GM18951 (cell line): ENCODE measurements at regions not wholly inside any gene's neighbourhood (a gene's known extent, or its start where the extent isn't known, plus 50 kb on each side); places are given as distances from the start of the nearest gene placed in this dataset.
"Not testable (repeated sequence)": the region's sequence is repeated elsewhere in the genome, so short reads cannot be mapped to it uniquely, and the experiment has no call there.

Experiments used
- POLR2A ChIP-seq: IDR thresholded peaks from 4 replicates; pipeline ENCODE4 v1.6.1; 2011; ENCODE audit warnings: mild to moderate bottlenecking; ENCODE audit not compliant: insufficient read length, insufficient read depth; ENCODE audit errors: extremely low read depth
- in situ Hi-C: fragments of 300-500 bp; cut with MboI; formaldehyde crosslinking; loops from one replicate; pipeline ENCODE4 v1.12.0; 2022; ENCODE audit warnings: low sequenced_read_pairs, mixed read lengths, inconsistent platforms; ENCODE audit not compliant: unreplicated experiment

DNA sequence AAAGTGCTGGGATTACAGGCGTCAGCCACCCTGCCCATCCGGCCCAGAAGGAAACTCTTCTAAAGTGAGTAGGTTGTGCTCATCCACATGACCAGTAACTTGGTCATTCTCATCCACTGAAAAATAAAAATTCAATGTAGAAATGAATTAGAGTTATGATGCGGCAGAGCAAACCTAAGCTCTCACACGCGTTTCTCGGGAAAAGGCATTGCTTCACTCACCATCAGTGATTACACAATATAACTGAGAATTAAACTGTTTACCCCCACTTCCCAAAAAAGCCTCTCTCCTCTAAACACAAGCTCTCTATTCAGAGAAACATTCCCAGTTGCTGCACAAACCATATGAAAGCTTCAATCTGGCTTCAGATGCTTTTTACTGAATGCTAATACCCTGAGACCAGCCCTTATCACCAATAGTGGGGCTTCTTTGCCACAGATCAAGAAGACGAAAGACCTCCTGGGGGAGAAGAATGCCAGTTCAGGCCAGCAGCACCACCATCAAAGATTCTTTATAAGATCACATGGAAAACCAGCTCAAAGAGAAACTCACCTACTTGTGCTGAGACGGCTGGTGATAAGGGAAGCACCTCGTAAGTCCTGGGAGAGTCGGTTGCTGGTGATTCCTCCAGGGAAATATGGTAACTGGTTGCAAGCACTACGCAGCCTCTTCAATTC is 121.5 kb upstream of the SFSWAP start:
- in situ Hi-C loops: no loop called here

DNA sequence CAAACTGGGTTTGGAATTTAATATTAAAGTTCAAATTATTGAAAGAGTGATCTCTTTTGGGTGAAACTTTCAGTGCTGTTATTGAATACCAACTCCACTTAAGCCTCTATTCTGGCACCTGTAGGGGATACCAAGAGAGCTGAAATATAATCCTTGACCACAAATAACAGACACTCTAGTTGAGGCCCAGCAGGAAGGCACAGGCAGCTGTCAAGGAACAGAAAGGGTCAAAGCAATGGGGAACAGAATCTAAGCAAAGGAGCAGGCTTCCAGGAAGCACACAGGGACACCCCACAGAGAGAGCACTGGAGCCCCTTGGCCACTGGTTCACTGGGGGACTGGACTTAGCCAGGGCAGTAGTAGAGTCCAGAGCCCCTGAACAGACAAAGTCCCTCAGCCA is 120.9 kb upstream of the SFSWAP start:
- in situ Hi-C loops: no loop called here
- no peak for TF ChIP-seq POLR2A

More for the DNA sequence above, 121.5 kb upstream of the SFSWAP start:
- TF ChIP-seq POLR2A: no peak

DNA sequence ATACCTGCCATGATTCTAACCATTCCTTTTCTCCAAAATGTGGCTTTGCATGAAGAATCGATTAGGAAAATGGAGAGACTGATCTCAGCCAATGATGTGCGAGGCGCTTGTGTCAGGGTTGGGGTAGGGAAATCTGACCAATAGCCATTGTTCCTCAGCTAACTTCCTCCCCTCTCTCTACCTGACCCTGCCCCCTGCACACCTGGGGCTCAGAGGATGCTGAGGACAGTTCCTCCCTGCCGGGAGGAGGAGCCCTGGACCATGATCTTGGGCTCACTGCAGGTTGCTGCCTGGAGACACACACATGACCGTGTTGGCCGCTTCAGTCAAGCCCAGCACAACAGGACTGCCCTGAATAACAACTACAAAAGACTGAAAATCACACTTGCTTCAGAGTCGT is 119.8 kb upstream of the SFSWAP start:
- TF ChIP-seq POLR2A: no peak

DNA sequence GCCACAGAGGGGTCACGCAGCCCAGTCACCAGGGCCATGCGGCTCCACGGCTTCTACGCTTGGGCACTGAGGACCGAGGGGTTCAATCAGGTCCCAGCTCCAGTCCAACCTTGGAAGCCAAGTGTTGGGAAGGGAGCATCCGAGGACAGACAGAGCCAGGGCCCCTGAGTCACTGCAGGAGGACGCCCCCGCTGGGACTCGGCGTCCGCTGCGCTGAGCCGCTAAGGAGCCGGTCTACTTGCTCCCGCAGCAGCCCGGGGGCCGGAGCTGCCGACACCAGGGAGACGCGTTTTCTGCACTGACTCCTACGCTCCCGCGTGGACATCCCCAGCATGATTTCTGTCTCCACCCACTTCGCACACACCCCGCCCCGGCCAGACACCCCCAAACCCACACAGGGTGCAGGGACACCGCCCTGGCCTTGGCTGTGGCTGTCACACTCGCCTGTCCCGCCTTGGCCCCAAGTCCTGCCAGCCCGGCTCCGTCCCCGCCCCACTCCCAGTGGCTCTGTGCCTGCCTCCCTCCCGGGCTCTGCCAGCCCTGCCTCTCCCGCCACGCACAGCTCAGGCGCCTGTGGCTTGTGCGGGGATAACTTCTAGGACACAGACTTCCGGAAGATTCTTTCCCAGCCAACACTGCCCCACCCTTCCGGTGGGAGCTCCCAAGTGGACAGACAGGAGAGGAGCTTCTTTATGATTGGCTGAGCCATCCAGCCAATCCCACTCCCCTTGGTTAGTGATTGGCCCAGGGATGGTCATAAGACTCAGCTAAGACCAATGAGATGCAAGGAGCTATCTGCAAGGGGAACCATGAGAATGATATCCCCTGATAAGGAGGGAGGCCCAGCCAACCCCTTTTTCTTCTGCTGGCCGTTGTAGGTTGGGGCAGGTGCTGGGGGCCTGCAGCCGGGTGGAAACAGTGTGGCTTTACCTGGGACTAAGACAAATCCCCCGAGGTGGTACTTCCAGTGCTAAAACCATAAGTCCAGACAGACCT is 118.9 kb upstream of the SFSWAP start:
- no peak for TF ChIP-seq POLR2A
- in situ Hi-C loops: no loop called here

More for the DNA sequence above, 119.8 kb upstream of the SFSWAP start:
- in situ Hi-C loops: no loop called here

DNA sequence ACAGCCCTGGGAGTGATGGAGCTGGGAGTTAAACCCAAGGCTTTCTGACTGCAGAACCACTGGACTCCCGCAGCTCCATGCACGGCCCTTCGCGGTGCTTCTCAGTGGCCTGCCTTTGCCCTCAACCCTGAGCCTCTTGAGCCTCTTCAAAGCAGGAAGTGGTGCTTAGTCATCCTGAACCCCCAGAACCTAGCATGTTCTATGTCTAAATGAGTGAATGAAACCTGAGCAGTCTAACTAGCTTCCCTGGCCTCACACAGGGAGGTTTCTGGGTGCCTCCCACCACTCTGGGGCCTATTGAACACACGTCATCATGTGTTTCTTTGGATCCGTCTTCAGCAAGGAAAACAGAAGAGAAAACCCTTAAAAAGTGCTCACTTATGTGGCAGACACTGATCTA is 117.9 kb upstream of the SFSWAP start:
- no peak for TF ChIP-seq POLR2A
- in situ Hi-C loops: no loop called here

DNA sequence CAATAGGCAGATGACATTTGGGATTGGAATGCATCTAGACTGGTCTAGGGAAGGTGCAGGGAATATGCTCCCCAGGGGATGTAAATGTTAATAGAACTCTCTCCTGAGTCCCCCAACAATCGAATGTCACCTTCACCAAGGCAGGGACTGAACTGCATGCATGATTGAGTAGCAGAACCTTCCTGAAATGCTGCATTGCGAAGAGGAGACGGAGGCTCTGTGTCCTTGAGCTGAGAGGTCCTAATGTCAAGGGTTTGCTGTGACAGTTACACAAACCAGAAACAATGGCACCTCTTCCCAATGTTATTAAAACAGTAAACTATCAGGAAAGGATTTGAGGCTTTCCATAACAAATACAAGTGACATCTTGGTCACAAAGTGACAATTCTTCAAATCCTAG is 117.5 kb upstream of the SFSWAP start:
- no peak for TF ChIP-seq POLR2A
- in situ Hi-C loops: no loop called here

DNA sequence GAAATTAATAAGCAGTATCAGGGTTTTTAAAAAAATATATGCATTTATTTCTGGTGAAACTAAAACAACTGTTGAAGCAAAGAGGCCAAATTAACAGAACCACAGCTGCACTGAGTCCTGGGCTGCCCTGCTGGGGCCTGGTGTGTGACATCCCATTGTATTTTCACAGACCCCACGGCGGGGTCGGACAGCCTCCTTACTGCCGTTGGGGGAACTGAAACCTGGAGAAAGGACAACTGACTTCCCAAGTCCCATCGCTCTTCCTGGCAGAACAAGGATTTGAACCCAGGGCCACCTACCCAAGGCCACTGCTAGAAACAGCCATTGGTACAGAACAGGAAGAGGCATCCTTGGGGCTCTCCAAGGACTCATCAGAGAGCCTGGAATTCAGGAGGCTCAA is 114.8 kb upstream of the SFSWAP start:
- no peak for TF ChIP-seq POLR2A

DNA sequence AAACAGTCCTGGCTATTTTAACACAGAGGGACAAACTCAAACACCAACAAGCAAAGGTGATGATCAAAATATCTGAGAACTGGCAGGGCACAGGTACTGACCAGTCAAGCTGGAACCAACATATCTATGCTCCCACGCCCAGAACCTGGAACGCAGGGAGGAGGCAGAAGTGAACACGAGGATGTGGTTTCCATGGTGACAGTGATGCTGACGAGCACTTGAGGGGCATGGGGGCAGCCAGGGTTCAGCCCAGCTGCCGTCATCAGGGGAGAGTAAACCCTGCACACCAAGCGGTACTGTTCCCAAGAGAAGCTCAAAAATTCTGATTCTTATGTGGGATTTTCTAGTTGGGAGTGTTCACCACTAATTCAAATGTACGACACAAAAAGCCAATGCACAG is 113.6 kb upstream of the SFSWAP start:
- in situ Hi-C loops: no loop called here
- no peak for TF ChIP-seq POLR2A

More for the DNA sequence above, 114.8 kb upstream of the SFSWAP start:
- in situ Hi-C loops: no loop called here

DNA sequence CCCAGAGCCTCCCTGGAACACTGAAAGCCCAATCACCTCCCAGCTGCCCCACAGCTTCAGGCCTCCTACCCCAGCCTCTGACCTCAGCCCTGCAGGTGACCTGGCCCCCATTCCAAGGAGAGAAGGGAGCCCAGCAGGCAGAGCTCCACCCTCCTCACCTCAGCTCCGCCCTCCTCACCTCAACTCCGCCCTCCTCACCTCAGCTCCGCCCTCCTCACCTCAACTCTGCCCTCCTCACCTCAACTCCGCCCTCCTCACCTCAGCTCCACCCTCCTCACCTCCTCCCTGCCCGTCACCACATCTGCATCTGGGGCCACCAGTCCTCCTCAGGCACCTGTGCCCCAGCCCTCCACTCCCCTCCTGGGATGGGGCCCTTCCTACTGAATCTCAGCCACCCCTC is 112.2 kb upstream of the SFSWAP start:
- no peak for TF ChIP-seq POLR2A
- in situ Hi-C loops: no loop called here

DNA sequence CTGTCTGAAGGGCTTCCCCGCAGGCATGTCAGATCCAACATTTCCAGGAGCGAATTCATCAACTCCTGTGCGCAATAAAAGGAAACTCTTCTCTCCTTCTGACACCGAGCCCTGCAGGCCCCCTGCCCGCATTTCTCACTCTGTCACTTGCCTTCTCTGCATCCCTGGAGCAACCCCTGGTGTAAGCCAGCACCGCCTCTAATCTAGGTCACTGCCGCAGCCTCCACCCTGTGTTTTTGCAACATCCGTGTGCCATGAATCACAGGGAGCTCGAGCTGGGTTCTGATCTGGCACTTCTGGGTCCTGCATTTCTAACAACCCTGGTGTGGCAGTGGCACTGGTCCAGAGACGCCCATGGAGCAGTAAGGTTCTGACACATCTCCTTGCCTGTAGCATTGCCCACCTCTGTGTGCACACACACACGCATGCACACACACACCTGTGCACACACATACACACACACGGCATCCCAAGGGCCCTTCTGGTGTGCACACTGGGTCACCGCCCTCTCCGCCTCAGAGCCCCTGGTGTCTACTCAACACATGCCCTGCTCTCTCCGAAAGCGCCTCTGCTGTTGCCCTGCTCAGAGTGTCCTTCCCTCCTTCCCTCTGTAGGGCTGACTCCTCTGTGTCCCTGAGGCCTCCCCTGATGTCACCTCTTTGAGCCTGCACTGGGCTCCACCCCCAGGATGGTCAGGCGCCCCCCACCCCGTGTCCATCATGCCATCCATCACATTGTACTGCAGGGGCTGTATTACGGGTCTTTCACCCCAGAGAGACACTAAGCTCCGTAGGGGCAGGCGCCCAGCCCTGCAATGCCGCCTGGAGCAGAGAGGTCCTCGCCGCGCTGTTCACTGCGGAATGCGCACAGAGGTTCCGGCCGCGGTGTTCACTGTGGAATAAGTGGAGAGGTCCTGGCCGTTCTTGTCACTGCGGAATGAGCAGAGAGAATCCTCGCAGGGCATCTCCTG is 111.4 kb upstream of the SFSWAP start:
- in situ Hi-C loops: no loop called here
- TF ChIP-seq POLR2A: no peak

DNA sequence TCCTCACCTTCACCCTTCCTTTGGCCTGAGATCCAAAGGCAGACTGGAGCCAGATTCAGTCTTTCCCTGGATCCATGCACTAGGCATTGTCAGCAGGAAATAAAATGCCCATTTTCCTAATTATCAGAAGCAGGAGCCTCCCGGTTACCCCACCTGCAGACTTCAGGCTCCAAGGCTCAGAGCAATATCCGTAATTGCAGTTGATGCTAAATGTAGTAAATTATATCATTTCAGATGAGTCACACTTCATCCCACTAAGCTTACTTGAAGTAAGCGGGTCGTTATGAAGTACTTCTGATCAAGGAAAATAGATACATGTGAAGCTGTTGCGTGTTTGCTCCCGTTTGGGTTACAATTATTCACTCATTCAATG is 110.7 kb upstream of the SFSWAP start:
- in situ Hi-C loops: no loop called here
- no peak for TF ChIP-seq POLR2A

DNA sequence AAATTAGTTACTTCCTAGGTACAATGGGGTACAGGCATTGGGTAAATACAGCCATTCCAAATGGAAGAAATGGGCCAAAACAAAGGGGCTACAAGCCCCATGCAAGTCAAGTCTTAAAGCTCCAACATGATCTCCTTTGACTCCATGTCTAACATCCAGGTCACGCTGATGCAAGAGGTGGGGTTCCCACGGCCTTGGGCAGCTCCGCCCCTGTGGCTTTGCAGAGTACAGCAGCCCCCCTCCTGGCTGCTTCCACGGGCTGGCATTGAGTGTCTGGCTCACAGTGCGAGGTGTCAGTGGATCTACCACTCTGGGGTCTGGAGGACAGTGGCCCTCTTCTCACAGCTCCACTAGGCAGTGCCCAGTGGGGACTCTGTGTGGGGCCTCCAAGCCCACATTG is 109.4 kb upstream of the SFSWAP start:
- in situ Hi-C loops: not testable (repeated sequence)
